Psoas muscle (tissue), 7 donors: ENCODE measurements at regions not wholly inside any gene's neighbourhood (a gene's known extent, or its start where the extent isn't known, plus 50 kb on each side); places are given as distances from the start of the nearest gene placed in this dataset.

ENCODE experiments used
- ATAC-seq, 4 donors: fragments of 200-7000 bp; cut with Tn5 transposase; one replicate each; pipeline ENCODE4 v1.9.1; 2020; ENCODE audit warnings: moderate library complexity in 3 of 4, mild to moderate bottlenecking in 2 of 4
- DNase-seq, 2 donors: peaks; one replicate each; pipeline ENCODE4 v3.0.0-alpha.2; 2020
- H3K27ac ChIP-seq: fragments of 200-600 bp; one replicate; pipeline ENCODE4 v1.8.0; 2022
- H3K27me3 ChIP-seq, 3 donors: fragments of 200-600 bp in 1 of 3; one replicate each; pipeline versions ENCODE4 v1.6.1 to v1.8.0; 2013 to 2022; ENCODE audit warnings: low read length in 2 of 3, mild to moderate bottlenecking in 2 of 3, moderate library complexity in 1 of 3; ENCODE audit not compliant: insufficient read depth in 3 of 3
- H3K36me3 ChIP-seq, 2 donors: fragments of 200-600 bp in 1 of 2; one replicate each; pipeline versions ENCODE4 v1.6.1 to v1.8.0; 2013 to 2022; ENCODE audit warnings: low read depth in 1 of 2, mild to moderate bottlenecking in 1 of 2, moderate library complexity in 1 of 2; ENCODE audit not compliant: insufficient read depth in 1 of 2
- H3K4me1 ChIP-seq: fragments of 200-600 bp; one replicate; pipeline ENCODE4 v1.8.0; 2022
- H3K4me3 ChIP-seq: fragments of 200-600 bp; one replicate; pipeline ENCODE4 v1.8.0; 2022; ENCODE audit warnings: mild to moderate bottlenecking
- H3K9me3 ChIP-seq: fragments of 200-600 bp; one replicate; pipeline ENCODE4 v1.8.0; 2022
- WGBS, 3 donors: extraction: QIAGEN DNeasy Blood & Tissue Kit; methylation state at CpG; one replicate each; pipeline versions ENCODE4 v1.1.6 to v1.1.7; 2013; 5-methylcytosine and 5-hydroxymethylcytosine counted together
- intact Hi-C, 2 donors: fragments of 100-400 bp; cut with DNase I; formaldehyde crosslinking; loops; one replicate each; pipeline versions ENCODE4 v1.11.0 to v1.14.2; 2022
- TF ChIP-seq, protein P1 (sequence below): fragments of 200-600 bp; IDR thresholded peaks from one replicate; pipeline ENCODE4 v1.8.0; 2022; ENCODE audit warnings: antibody characterized with exemption
- donor health status: healthy with polysubstance abuse.
- donor health status: DM: no; HTN: no; CAD: no; lungs with moderate emphysema.
- donor health status: Bipolar disorder and iron deficiency.
- donor health status: healthy.
- donor health status: DM: yes; HTN: yes; CAD: no.
- donor health status: DM: no; HTN: no; CAD: no.
- donor health status: DM: yes; HTN: yes; CAD: no.

DNA sequence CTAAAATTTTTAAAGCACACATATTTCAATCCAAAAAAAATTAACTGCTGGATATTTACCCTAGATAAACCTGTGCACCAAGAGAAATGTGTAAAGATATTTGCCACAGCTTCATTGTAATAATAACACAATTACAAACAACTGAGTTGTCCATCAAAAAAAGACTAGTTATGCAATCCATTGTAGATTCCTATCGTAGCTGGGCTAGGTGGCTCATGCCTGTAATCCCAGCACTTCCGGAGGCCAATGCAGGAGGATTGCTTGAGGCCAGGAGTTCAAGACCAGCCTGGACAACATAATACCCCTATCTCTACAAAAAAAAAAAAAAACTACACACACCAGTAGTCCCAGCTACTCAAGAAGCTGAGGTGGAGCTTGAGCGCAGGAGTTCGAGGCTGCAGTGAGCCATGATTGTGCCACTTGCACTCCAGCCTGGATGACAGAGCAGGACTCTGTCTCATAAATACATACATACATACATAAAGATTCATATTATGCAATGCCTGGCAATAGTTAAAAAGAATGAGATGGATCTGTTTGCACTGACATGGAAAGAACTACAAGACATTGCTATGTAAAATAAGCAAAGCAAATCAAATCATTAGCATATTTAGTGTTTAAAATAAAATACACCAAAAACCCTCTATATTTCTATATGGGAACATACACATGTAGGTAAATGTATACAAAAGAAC lies 56.5 kb upstream of the CCDC28A start:
- no peaks in the 10 kb centered on the region for H3K27me3 ChIP-seq

DNA sequence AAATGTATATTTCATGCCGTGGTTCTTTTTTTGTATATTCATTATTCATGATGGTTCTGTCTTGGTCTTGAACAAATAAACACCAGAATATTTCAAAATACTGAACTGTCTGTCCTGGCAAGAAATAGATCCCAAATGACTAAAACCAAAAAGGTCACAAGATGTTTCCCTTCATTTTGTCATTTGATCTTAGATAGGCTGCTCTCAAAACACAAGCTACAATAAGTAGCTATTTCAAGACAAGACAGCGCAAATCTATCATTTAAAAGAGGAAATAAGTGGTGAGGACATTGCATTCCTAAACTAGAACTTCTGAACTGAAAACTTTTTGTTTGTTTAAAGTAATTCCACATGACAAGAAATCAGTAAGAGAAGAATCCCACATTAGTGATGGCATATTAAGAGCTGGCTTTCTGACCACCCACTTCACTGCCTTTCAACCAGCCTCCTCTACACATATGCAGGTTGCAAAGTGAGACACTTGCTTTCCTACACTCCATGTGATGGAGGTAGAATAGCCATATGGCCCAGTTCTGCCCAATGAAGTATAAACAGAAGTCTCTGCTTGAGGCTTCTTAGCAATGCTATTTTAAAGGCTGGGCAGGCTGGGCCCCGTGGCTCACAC lies 54.4 kb upstream of the CCDC28A start:
- Histone ChIP-seq H3K36me3 (no peaks in the 10 kb centered on the region), H3K9me3 (no peaks in the 10 kb centered on the region), H3K4me1 (no peaks in the 10 kb centered on the region), H3K4me3 (no peak overlapping the region), H3K27ac (no peak overlapping the region), H3K27me3 (no peaks in the 10 kb centered on the region)
- intact Hi-C loops = no loop called here
- TF ChIP-seq, protein P1, sequence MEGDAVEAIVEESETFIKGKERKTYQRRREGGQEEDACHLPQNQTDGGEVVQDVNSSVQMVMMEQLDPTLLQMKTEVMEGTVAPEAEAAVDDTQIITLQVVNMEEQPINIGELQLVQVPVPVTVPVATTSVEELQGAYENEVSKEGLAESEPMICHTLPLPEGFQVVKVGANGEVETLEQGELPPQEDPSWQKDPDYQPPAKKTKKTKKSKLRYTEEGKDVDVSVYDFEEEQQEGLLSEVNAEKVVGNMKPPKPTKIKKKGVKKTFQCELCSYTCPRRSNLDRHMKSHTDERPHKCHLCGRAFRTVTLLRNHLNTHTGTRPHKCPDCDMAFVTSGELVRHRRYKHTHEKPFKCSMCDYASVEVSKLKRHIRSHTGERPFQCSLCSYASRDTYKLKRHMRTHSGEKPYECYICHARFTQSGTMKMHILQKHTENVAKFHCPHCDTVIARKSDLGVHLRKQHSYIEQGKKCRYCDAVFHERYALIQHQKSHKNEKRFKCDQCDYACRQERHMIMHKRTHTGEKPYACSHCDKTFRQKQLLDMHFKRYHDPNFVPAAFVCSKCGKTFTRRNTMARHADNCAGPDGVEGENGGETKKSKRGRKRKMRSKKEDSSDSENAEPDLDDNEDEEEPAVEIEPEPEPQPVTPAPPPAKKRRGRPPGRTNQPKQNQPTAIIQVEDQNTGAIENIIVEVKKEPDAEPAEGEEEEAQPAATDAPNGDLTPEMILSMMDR = no peak
- 65 to 76% (median 75%) methylated on average over 3 of the region's 3 CpGs for WGBS, 3 donors
- ATAC-seq = peak in 1 of 4 donors; percentile 13
- DNase-seq = no peak

More for the DNA sequence above, 56.5 kb upstream of the CCDC28A start:
- Histone ChIP-seq H3K27ac (no peak overlapping the region), H3K4me3 (no peak overlapping the region), H3K9me3 (no peaks in the 10 kb centered on the region), H3K36me3 (no peaks in the 10 kb centered on the region), H3K4me1 (no peaks in the 10 kb centered on the region)
- ATAC-seq (no peak), DNase-seq (no peak)
- WGBS, 3 donors = 87 to 96% (median 95%) methylated on average over 4 of the region's 4 CpGs
- intact Hi-C loops = no loop called here
- TF ChIP-seq, protein P1 = no peak

DNA sequence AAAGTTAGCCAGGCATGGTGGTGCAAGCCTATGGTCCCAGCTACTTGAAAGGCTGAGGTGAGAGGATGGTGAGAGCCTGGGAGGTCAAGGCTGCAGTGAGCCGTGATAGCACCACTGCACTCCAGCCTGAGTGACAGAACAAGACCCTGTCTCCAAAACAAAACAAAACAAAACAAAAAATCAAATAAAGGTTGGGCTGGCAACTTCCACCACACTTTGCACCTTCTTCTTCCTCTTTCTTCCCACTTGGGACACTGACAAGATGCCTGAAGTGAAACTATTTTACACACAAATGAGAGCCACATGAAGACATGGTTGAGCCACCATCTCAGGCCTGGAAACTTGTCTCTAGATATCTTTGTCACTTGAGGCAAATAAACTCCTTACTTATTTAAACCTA lies 53.8 kb upstream of the CCDC28A start:
- intact Hi-C loops = no loop called here
- WGBS, 3 donors = 71 to 94% (median 78%) methylated on average over 1 of the region's 1 CpG
- H3K4me3 ChIP-seq = no peak overlapping the region
- TF ChIP-seq, protein P1 = no peak
- H3K36me3 ChIP-seq = no peaks in the 10 kb centered on the region
- DNase-seq (no peak), ATAC-seq (no peak)
- no peaks in the 10 kb centered on the region for H3K9me3 ChIP-seq
- H3K4me1 ChIP-seq = no peaks in the 10 kb centered on the region
- no peaks in the 10 kb centered on the region for H3K27me3 ChIP-seq
- no peak overlapping the region for H3K27ac ChIP-seq

- 80 to 86% (median 84%) methylated on average over 4 of the region's 4 CpGs for WGBS, 3 donors
- Histone ChIP-seq H3K27me3 (no peaks in the 10 kb centered on the region), H3K9me3 (no peaks in the 10 kb centered on the region), H3K27ac (no peak overlapping the region), H3K4me1 (no peaks in the 10 kb centered on the region), H3K4me3 (no peak overlapping the region), H3K36me3 (no peaks in the 10 kb centered on the region)
- intact Hi-C loops = no loop called here
- TF ChIP-seq, protein P1 = no peak
- DNase-seq (no peak), ATAC-seq (no peak)
Measured at GRCh38 chr6:138722425-138723371, 50.9 kb upstream of the CCDC28A start.
